Thoracic aorta (tissue), 2 donors: ENCODE measurements at regions not wholly inside any gene's neighbourhood (a gene's known extent, or its start where the extent isn't known, plus 50 kb on each side); places are given as distances from the start of the nearest gene placed in this dataset.
A peak's percentile ranks its signal among the peaks of the same experiment; 100 is the strongest.
"Not testable (repeated sequence)": the region's sequence is repeated elsewhere in the genome, so short reads cannot be mapped to it uniquely, and the experiment has no call there.

ENCODE experiments used
- ATAC-seq: fragments of 150-250 bp; one replicate; pipeline ENCODE4 v1.8.0; 2017; ENCODE audit warnings: low read depth; ENCODE audit not compliant: insufficient number of reproducible peaks, low FRiP score
- DNase-seq: peaks from one replicate; pipeline ENCODE4 v3.0.0-alpha.2; 2020; ENCODE audit warnings: low spot score
- H3K27ac ChIP-seq, 2 donors: fragments of 200-600 bp; sonication (generic); 1 replicate in 1 of 2; 2 replicates in 1 of 2; pipeline ENCODE4 v1.5.1; 2016; ENCODE audit warnings: mild to moderate bottlenecking in 2 of 2, moderate library complexity in 2 of 2
- H3K27me3 ChIP-seq: fragments of 200-600 bp; sonication (generic); replicated peaks from 2 replicates; pipeline ENCODE4 v1.6.0; 2016; ENCODE audit warnings: mild to moderate bottlenecking; ENCODE audit not compliant: insufficient read depth
- H3K36me3 ChIP-seq: fragments of 200-600 bp; sonication (generic); one replicate; pipeline ENCODE4 v1.5.1; 2016
- H3K4me1 ChIP-seq, 2 donors: fragments of 200-600 bp; sonication (generic); 1 replicate in 1 of 2; 2 replicates in 1 of 2; pipeline versions ENCODE4 v1.5.1 to v1.6.0; 2016; ENCODE audit warnings: low read depth in 2 of 2, mild to moderate bottlenecking in 1 of 2; ENCODE audit not compliant: control insufficient read depth in 1 of 2
- H3K4me3 ChIP-seq: fragments of 200-600 bp; sonication (generic); 2 replicates; pipeline ENCODE4 v1.5.1; 2016; ENCODE audit warnings: mild to moderate bottlenecking
- H3K9me3 ChIP-seq: fragments of 200-600 bp; sonication (generic); 2 replicates; pipeline ENCODE4 v1.5.1; 2016
- TF ChIP-seq, protein P1 (sequence below): fragments of 200-600 bp; sonication (generic); IDR thresholded peaks from one replicate; pipeline ENCODE4 v1.5.1; 2019; ENCODE audit warnings: antibody characterized with exemption

DNA sequence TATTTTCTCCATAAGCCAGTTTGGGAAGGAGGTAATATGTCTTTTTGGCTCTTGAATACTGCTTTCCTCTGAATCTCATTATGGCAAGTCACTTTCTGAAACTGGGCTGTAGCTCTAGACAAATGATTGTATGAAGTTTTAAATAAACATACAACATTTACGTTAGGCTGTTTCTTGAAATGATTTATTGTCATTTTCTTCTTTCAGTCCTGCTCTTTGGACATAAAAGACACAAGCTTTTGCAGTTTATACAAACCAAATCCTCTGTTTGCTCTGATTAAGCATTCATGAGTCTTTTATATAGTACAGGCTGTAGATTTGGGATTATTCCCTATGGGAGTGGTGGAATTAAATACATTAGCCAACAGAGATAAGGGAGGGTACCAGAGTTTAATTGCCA, 139.7 kb downstream of the CEP120 start:
- TF ChIP-seq, protein P1, sequence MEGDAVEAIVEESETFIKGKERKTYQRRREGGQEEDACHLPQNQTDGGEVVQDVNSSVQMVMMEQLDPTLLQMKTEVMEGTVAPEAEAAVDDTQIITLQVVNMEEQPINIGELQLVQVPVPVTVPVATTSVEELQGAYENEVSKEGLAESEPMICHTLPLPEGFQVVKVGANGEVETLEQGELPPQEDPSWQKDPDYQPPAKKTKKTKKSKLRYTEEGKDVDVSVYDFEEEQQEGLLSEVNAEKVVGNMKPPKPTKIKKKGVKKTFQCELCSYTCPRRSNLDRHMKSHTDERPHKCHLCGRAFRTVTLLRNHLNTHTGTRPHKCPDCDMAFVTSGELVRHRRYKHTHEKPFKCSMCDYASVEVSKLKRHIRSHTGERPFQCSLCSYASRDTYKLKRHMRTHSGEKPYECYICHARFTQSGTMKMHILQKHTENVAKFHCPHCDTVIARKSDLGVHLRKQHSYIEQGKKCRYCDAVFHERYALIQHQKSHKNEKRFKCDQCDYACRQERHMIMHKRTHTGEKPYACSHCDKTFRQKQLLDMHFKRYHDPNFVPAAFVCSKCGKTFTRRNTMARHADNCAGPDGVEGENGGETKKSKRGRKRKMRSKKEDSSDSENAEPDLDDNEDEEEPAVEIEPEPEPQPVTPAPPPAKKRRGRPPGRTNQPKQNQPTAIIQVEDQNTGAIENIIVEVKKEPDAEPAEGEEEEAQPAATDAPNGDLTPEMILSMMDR: no peak
- H3K27me3 ChIP-seq: no peaks in the 10 kb centered on the region
- ATAC-seq (no peak), DNase-seq (no peak)
- H3K4me3 ChIP-seq: peak overlapping the region; percentile 55
- H3K9me3 ChIP-seq: no peaks in the 10 kb centered on the region
- H3K27ac ChIP-seq: peak overlapping the region; percentile 81 to 97
- no peaks in the 10 kb centered on the region for H3K36me3 ChIP-seq
- H3K4me1 ChIP-seq: peaks cover 4 to 35% of the 10 kb centered on the region in 2 donors

DNA sequence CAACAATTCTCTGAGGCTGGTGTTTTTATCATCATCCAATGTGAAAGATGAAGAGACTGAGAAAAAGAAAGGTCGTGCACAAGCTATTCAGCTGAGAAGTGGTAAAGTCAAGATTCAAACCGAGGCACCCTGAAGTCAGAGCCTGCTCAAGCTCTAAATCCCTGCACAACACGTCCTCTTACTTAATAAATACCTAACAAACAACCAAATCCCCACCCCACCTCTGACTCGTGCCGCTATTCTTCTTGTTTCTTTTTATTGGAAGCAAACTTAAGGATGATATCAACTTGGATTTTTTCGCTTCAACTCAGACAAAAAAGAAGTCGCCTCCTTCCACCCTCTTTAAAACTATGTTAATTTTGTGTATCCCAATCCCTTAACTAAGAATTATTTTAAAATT, 140.2 kb downstream of the CEP120 start:
- peak overlapping the region; percentile 55 for H3K4me3 ChIP-seq
- peak overlapping the region; percentile 81 to 97 for H3K27ac ChIP-seq
- TF ChIP-seq, protein P1: no peak

DNA sequence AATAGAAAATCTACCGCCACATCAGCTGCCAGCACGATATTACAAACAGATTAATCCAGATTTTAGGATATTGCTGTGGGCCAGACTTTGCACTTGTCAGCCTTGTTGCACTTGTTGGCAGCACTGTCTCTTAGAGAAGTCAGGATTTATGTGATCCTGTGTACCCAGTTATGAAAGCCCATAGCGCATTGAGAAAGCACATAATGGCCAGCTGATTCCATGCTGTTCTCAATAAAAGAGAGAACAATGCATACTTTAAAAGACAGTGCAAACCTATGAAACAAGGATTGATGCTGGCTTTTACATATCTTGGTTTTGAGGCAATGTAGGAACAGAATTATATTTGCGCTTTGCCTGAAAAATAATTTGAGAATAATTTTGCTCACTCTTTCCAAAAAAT, 140.8 kb downstream of the CEP120 start:
- TF ChIP-seq, protein P1: no peak
- ATAC-seq (no peak), DNase-seq (no peak)
- peaks cover 4 to 42% of the 10 kb centered on the region in 2 donors for H3K4me1 ChIP-seq
- no peaks in the 10 kb centered on the region for H3K36me3 ChIP-seq
- no peaks in the 10 kb centered on the region for H3K9me3 ChIP-seq
- peak overlapping the region; percentile 55 for H3K4me3 ChIP-seq
- H3K27me3 ChIP-seq: no peaks in the 10 kb centered on the region
- H3K27ac ChIP-seq: peak overlapping the region; percentile 81 to 97

More for the DNA sequence above, 140.2 kb downstream of the CEP120 start:
- Histone ChIP-seq H3K27me3 (no peaks in the 10 kb centered on the region), H3K36me3 (no peaks in the 10 kb centered on the region), H3K4me1 (peaks cover 4 to 39% of the 10 kb centered on the region in 2 donors), H3K9me3 (no peaks in the 10 kb centered on the region)
- DNase-seq: no peak
- ATAC-seq: no peak

DNA sequence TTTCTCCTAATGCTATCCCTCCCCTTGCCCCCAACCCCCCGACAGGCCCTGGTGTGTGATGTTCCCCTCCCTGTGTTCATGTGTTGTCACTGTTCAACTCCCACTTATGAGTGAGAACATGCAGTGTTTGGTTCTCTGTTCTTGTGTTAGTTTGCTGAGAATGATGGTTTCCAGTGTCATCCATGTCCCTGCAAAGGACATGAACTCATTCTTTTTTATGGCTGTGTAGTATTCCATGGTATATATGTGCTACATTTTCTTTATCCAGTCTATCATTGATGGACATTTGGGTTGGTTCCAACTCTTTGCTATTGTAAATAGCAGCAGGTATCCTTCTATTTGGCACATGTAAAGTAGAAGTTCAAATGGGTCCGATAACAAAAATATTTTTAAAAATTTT, 142.3 kb downstream of the CEP120 start:
- H3K4me3 ChIP-seq, H3K27ac ChIP-seq, H3K27me3 ChIP-seq, H3K9me3 ChIP-seq, H3K36me3 ChIP-seq, DNase-seq, ATAC-seq: not testable (repeated sequence)
- peaks cover 9 to 58% of the 10 kb centered on the region in 2 donors for H3K4me1 ChIP-seq

DNA sequence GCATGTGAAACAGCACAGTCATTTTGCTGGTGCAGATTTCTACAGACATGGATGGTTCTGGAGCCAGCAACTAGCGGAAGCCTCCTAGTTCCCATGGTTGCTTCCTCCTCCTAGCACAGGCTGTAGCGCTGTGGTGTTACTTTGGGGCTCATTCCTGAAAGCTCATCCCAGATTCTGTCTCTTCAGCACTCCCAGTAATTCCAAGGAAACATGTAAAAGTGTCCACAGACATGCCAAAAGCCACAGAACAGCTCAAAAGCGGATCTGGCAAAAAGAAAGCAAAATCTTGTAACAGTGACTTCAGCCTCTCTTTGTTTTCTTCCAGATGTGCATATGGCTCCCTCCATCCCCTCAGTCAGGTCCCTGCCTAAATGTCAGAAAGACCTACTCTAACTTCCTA, 144.1 kb downstream of the CEP120 start:
- TF ChIP-seq, protein P1: no peak
- Histone ChIP-seq H3K4me3 (peak overlapping the region; percentile 64), H3K27me3 (no peaks in the 10 kb centered on the region), H3K27ac (peak overlapping the region; percentile 62 to 69), H3K36me3 (no peaks in the 10 kb centered on the region), H3K4me1 (peaks cover 10 to 58% of the 10 kb centered on the region in 2 donors), H3K9me3 (no peaks in the 10 kb centered on the region)
- no peak for DNase-seq
- no peak for ATAC-seq

DNA sequence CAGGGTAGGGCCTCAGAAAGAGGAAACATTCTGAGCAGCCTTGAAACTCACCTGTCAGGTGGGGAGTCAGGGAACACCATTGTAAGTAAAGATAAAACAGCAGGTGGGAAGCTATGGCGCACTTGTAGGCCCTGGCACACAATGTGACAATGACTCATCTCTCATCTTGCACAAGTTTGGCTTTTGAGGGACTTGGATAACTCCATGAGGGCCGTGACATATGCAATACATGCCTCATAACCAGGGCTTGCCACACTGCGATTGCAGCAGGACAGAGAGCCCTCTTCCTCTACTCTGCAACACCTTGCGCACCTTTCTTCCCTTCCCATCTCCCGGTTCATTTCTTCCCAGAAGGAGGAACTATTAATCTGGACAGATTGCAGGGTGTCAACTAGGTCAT, 144.9 kb downstream of the CEP120 start:
- H3K4me1 ChIP-seq: peaks cover 10 to 58% of the 10 kb centered on the region in 2 donors
- H3K36me3 ChIP-seq: no peaks in the 10 kb centered on the region
- DNase-seq (no peak), ATAC-seq (no peak)
- no peaks in the 10 kb centered on the region for H3K27me3 ChIP-seq
- peak overlapping the region; percentile 62 to 69 for H3K27ac ChIP-seq
- no peaks in the 10 kb centered on the region for H3K9me3 ChIP-seq
- TF ChIP-seq, protein P1: no peak
- no peak overlapping the region for H3K4me3 ChIP-seq
